Brain pericyte (primary cell): ENCODE measurements at regions not wholly inside any gene's neighbourhood (a gene's known extent, or its start where the extent isn't known, plus 50 kb on each side); places are given as distances from the start of the nearest gene placed in this dataset.
"Not testable (repeated sequence)": the region's sequence is repeated elsewhere in the genome, so short reads cannot be mapped to it uniquely, and the experiment has no call there.

Source experiments
- DNase-seq: peaks from one replicate; pipeline ENCODE4 v3.0.0-alpha.2; 2012; ENCODE audit warnings: low read depth, low spot score

DNA sequence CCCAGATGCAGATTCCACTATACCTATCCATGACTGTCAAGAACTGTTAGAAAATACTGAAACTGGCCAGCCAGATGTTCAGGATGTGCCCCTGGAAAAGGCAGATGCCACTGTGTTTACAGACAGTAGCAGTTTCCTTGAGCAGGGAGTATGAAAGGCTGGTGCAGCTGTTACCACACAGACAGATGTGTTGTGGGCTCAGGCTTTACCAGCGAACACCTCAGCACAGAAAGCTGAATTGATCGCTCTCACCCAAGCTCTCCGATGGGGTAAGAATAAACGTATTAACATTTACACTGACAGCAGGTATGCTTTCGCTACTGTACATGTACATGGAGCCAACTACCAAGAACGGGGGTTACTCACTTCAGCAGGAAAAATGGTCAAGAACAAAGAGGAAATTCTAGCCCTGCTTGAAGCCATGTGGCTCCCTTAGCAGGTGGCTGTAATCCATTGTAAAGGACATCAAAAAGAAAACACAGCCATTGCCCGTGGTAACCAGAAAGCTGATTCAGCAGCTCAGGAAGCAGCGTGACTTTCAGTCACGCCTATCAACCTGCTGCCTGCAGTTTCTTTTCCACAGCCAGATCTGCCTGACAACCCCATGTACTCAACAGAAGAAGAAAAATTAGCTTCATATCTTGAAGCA lies 459.7 kb upstream of the HTR1E start:
- DNase-seq = no peak

DNA sequence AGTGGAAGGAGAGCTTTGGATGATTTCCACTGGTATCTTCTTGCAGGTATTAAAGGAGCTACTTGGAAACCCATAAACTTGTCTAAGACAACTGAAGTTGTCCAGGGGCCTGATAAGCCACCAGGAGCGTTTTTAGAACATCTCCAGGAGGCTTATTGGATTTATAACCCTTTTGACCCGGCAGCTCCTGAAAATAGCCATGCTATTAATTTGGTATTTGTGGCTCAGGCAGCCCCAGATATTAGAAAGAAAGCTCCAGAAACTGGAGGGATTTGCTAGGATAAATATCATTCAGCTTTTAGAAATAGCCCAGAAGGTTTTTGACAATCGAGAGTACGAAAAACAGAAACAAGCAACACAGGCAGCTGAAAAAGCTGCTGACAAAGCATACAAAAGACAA lies 461.0 kb upstream of the HTR1E start:
- no peak for DNase-seq

DNA sequence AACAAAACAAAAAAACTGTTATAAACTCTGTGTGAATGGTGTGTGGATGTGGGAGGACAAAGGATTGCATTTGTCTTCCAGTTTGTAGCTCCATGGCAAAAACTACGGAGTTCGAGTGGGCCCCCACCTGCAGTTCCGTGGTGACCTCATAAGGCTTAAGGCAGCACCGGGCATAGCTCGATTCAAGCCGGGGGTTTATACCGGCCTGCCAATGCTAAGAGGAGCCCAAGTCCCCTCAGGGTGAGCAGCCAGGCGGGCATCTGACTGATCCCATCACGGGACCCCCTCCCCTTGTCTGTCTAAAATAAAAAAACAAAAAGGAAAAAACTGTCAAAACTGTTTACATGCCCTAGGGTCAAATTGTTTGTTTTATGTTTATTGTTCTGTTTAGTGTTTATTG lies 463.2 kb upstream of the HTR1E start:
- DNase-seq = no peak

DNA sequence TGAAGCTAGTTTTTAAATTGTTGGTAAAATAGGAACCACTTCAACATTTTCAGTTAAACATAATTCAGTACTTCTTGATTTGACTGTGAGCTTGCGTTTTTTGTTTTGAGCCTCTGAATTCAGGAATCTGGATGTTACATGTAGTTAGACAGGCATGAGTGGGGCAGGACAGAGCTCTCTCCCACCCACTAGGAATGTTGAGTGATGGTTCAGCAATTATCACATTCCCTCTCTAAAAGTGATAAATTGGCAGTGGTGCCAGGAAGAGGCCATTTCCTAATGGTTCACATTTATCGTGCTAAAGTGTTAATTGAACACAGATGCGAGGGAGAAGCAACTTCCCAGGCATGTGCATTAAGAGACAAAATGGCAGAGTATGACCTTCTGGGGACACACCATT lies 465.5 kb upstream of the HTR1E start:
- DNase-seq = no peak

DNA sequence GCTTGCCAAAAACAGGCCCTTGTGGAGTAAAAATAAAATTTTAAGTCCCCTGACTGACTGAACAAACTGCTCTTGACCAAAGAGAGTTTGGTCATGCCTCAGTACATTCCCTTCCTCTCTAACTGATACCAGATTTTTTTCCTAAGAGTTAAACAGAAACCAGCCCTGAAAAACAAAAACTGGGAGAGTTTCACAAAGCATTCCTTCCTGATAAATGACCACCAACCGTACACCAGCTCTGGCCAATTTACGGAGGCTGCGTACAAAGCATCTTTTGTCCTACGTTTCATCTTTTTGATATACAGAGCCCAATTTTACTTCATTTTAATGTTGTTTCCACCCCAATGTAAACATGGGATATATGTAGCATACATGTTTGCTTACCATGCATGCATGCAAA lies 477.4 kb upstream of the HTR1E start:
- no peak for DNase-seq

DNA sequence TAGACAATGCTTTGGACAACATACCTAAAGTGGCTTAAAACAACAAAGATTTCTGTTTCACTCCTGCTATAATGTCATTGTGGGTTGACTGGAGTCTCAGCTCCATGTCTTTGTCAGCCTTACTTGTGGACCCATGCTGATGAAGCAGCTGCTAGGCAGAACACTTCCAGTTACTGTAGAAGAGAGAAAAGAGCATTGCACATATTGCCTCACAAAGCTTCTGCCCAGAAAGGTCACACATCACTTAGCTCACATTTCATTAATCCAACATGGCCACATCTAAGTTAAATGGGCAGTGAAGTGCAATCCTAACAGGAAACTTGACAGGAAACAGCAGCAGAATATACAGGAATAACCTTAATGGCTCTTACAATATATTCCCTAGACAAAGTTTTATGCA lies 480.5 kb upstream of the HTR1E start:
- no peak for DNase-seq

DNA sequence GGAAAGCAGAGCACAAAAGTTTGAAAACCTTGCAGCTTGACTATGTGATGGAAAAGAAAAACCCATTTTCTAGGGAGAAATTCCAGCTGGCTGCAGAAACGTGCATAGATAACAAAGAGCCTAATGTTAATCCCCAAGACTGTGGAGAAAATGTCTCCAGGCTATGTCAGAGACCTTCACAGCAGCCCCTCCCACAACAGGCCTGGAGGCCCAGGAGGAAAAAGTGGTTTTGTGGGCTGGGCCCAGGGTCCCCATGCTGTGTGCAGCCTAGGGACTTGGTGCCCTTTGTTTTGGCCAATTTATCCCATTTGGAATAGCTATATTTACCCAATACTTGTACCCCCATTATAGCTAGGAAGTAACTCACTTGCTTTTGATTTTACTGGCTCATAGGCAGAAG lies 484.1 kb upstream of the HTR1E start:
- no peak for DNase-seq

DNA sequence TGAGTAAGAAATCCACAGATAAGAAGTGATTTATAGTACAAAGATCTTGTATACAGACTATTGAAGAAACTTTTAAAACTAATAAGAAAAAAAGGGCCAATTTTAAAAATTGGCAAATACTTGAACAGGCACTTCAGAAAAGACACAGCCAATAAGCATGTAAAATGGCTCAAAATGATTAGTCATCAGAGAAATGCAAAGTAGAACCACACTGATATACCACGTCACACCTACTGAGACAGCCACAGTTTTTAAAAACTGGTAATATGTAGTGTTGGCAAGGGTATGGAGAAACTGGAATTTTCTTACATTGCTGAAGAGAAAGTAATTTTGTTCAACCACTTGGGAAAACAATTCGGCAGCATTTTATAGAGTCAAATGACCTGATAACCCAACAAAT lies 488.9 kb upstream of the HTR1E start:
- DNase-seq = no peak

DNA sequence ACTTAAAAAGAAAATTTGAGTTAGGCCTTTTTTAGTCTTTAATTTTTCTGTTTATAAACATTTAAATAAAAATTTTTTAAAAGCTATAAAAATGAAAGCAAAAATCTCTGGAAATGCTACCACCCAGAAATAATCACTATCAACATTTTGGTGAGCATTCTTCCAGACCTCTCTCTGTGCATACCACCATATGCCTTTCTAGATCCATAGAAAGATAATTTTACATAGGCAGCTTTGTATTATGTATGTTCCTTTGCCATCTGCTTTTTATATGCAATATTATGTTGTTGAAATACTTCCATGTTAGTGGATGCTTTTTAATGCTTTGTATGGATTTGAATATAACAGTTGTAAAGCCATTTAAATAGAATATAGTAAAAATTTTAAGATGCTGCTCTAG lies 496.7 kb upstream of the HTR1E start:
- DNase-seq = no peak

DNA sequence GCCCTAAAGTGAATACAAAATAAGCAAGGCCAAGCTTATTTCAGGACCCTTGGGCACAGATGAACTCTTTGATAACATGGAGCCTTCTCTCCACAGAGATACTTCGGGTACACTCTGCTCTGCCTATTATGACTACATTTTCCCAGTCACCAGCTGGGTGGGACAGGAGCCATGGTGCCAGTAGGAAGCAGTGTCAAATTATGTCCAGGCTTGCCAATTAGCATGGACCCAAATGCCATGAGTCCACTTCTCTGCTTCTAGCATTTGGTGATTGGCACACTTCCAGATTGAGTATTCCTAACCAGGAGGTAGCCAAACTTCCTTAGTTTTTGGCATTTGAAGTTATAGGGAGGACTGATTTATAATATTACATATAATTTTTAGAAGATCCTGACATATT lies 513.8 kb upstream of the HTR1E start:
- no peak for DNase-seq

DNA sequence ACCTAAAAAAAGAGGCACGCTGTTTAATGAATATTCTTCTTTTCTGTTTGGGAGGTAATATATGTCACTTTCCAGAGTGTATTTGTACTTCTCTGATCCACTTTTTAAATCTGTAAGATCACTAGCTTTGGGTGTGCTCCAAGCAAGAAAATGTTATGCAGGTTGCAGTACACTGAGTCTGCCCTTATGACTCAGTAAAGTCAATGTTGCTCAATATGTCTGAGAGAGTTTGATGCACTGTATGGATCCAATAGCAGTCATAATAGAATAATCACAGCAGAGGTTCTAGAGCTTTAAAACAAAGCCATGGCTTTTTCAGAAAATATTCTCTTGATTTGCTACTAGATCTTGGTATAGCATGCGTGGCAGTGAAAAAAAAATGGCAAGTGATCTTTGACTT lies 525.3 kb upstream of the HTR1E start:
- no peak for DNase-seq

DNA sequence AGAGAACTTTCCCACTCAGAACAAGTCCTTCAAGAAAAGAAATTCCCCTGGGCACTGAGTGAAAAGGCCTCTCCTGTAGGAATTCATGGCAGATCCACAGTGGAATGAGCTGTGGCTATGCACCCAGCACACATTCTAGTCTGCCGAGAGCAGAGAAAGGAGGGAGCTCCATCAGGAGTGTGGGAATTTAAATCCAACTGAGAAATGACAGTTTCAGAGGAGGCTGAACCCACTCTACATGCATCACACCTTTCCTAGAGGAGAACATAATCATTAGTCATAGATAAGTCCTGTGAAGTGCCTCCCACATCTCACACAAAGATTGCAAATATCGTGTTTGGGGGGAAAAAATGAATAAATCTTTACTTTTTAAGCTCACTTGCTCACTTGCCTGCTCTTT lies 530.2 kb upstream of the HTR1E start:
- DNase-seq = no peak

DNA sequence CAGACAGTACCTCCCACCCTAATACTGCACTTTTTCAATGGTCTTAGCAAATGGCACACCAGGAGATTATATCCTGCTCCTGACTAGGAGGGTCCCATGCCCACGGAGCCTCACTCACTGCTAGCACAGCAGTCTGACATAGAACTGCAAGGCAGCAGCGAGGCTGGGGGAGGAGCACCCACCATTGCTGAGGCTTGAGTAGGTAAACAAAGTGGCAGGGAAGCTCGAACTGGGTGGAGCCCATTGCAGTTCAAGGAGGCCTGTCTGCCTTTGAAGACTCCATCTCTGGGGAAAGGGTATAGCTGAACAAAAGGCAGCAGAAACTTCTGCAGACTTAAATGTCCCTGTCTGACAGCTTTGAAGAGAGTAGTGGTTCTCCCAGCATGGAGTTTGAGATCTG lies 544.5 kb upstream of the HTR1E start:
- DNase-seq = not testable (repeated sequence)

DNA sequence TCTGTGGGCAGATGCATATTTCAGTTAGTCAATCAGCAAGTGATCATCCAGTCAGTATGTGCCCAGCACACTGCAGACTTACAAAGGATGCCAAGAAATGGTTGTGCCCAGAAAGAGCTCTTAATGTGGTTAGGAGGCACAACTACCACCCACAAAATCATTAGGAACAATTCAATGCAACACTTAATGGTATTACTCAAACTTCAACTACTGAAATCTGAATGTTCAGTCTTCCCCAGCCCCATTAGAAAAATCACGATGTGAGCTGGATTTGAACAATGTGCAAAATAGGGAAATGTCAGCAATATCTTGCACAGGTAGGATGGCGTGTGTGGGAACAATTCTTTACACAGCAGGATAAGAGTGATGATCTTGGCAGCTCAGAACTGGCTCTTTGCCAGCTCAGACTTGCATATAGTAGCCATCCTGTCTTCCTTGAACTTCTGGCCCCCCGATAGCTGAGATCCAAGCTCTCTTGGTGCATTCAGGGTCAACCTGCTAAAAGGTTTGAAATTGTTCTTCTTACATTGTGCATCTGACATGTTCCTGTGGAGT lies 556.7 kb upstream of the HTR1E start:
- DNase-seq = no peak

DNA sequence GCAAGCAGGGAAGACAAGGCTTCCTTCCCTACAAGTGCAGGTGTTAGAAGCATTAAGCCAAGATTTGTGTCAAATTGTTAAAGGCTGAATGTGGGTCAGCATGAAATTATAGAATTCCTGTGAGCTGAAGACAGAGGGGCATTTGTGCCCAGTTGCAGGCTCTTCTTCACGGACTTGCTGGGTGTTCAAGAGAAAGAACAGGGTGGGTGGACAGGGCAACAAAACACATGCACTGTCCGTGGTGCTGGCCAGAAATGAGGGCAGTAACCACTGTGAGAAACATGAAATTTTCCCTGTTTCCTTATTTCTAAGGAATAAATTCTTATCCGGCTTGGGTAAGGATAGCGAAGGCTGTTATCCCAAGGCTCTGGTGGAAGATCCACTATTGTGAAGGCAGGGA lies 579.5 kb upstream of the HTR1E start:
- no peak for DNase-seq

DNA sequence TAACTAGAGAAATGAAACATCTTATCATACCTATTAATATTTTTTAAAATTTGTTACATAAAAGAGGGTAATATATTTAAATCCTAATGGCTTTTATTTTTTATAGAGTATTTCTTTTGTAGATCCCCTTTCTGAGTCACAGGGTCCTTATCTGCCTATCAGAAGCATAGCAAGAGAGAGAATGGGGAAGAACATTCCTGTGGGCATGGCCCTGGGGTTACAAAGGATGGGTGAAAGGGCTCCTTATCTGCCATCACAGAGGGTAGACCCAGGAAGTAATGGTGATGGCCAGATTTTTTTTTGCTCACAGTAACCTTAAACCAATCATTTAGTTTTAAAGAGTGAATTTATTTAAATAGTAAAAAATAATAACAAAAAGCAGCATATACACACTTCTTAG lies 582.1 kb upstream of the HTR1E start:
- DNase-seq = no peak

DNA sequence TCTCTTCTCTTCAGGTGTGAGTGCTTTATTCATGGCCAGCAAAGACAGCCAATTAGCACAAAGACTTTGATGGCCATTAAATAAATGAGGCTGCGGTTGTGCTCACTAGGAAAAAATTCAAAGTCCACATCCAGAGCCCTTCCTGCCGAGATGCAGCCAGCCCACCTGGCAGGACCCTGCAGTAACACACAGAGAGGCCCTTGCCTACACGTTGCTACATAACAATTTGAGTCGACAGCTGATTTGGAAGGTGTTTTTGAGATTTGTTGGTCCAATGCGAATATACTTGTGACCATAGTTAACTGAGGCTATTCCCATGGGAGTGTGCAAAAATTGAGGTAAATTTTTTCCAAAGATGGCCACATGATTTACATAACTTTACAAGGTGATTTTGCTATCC lies 605.4 kb upstream of the HTR1E start:
- no peak for DNase-seq

DNA sequence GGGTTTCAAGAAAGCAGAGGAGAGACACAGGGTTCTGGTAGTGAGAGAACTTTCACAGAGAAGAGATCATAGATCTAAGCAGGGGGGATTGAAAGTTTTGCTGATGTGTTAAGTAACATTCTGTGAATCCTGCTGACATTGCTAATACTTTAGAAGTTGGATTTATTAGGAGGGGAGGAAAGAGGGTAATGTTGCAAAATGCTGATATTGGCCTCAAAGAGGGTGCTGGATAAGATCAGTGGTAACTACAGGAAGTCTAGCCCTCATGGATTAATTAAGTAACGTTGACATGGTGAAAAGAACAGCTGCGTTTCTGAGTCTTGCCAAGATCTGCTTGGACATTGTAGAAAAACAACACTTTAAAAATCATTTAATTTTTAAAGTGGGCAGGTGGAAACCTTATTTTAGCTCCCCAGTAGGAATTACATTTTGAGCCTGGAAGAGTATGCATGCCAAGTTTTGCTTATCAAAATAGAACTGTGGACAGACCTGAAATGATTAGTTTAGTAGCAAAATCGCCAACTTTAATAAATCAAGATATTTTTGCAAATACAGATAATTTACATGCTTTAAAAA lies 606.0 kb upstream of the HTR1E start:
- no peak for DNase-seq

DNA sequence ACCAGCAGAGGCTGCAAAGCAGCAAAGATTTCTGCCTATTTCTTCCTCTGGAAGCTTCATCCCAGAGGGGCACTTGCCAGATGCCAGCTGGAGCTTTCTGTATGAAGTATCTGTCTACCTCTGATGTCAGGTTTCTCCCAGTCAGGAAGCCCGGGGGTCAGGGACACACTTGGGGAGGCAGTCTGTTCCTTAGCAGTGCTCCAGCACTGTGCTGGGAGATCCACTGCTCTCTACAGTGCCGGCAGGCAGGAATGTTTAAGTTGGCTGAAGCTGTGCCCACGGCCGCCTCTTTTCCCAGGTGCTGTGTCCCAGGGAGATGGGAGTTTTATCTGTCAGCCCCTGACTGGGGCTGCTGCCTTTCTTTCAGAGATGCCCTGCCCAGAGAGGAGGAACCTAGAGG lies 631.1 kb upstream of the HTR1E start:
- no peak for DNase-seq

DNA sequence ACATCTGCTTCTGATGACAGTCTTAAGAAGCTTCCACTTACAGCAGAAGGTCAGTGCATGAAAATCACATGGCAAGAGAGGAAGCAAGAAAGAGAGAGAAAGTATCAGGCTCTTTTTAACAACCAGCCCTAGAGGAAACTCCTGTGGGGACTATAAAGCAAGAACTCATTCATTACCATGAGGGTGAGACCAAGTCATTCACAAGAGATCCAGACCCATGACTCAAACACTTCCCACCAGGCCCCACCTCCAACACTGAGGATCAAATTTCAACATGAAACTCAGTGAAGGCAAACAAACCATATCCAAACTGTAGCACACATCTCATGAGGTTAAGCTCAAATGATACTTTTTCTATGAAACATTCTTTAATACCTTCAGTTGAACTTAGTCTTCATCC lies 643.2 kb upstream of the SYNCRIP start:
- DNase-seq = no peak

DNA sequence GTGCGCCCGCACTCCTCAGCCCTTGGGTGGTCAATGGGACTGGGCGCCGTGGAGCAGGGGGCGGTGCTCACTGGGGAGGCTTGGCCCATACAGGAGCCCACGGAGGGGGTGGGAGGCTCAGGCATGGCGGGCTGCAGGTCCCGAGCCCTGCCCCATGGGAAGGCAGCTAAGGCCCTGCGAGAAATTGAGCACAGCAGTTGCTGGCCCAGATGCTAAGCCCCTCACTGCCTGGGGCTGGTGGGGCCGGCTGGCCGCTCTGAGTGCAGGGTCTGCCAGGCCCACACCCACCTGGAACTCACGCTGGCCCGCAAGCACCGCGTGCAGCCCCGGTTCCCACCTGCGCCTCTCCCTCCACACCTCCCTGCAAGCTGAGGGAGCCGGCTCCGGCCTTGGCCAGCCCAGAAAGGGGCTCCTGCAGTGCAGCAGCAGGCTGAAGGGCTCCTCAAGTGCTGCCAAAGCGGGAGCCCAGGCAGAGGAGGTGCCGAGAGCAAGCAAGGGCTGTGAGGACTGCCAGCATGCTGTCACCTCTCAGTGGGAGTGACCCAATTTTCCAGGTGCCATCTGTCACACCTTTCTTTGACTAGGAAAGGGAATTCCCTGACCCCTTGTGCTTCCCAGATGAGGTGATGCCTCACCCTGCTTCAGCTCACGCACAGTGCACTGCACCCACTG lies 642.3 kb upstream of the SYNCRIP start:
- DNase-seq = not testable (repeated sequence)

DNA sequence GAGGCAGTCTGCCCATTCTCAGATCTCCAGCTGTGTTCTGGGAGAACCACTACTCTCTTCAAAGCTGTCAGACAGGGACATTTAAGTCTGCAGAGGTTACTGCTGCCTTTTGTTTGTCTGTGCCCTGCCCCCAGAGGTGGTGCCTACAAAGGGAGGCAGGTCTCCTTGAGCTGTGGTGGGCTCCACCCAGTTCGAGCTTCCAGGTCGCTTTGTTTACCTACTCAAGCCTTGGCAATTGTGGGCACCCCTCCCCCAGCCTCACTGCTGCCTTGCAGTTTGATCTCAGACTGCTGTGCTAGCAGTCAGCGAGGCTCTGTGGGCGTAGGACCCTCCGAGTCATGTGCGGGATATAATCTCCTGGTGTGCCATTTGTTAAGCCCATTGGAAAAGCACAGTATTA lies 640.9 kb upstream of the SYNCRIP start:
- DNase-seq = not testable (repeated sequence)

DNA sequence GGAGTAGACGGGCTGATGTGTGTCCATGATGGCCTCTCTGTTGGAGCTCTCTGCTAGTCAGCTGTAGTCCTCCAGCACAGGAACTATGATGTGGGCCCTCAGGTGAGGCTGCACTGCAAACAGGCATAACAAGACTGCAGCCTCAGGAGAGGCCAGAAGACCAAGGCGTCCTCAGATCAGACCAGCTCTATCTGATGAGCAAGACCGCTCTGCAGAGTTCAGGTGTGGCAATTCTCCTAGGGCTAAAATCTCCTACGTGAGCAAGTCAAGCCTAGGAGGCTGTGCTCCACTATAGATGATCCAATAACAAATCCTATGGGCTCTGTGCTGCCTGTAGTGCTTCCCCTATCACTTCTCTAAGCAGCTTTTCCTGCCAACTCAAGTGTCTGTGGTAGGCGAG lies 633.4 kb upstream of the SYNCRIP start:
- DNase-seq = no peak
